ENCODE measurements at regions not wholly inside any gene's neighbourhood (a gene's known extent, or its start where the extent isn't known, plus 50 kb on each side); places are given as distances from the start of the nearest gene placed in this dataset.

DNA sequence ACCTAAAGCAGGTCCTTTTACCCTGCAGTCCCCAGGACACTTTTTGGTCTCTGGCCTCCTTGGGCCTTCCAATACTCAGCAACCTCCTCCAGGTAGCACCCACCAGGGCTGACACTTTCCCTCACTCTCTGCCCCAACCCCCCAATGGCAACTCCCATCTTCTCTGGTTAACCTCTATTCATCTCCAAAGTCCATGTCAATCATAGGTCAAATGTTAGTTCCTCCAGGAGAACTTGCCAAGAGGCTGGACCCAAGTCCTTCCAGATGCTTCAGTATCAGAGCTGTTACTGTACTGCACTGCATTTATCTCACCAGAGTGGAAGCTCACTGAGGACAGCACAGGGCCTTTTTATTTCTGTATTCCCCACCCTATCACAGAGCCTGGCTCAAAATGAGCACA, 295.0 kb upstream of the KLF14 start:
- no peak for TF ChIP-seq CTCF (IDR thresholded peaks at IDR 0.05; ENCODE audit: borderline replicate concordance, extremely low read depth, low read length, poor library complexity, severe bottlenecking)
- TF ChIP-seq EZH2 (IDR thresholded peaks at IDR 0.05; ENCODE audit: borderline replicate concordance, low read depth, low read length, severe bottlenecking) = no peak
